Epidermal melanocyte (primary cell): ENCODE measurements at regions not wholly inside any gene's neighbourhood (a gene's known extent, or its start where the extent isn't known, plus 50 kb on each side); places are given as distances from the start of the nearest gene placed in this dataset.

Experiments used
- DNase-seq: peaks from one replicate; pipeline ENCODE4 v3.0.0; 2011; ENCODE audit warnings: low spot score; ENCODE audit not compliant: insufficient read length

DNA sequence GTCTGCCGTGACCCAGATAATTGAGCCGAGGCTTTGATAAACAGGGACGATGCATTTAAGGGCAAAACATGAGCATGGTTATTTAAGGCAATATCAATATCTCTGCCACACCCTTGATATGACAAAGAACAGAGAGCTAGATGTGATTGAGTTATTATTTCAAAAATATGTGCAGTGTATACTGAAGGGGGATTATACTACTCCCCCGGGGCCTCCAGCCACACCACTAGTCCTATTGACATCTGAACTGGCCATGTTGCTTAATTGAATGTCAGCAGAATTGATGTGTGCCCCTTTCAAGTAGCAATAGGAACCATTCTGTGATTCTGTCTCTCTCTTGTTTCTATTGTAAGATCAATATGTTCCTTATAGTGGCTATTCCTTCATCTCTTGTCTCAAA is 794.8 kb upstream of the SEL1L start:
- DNase-seq: no peak

DNA sequence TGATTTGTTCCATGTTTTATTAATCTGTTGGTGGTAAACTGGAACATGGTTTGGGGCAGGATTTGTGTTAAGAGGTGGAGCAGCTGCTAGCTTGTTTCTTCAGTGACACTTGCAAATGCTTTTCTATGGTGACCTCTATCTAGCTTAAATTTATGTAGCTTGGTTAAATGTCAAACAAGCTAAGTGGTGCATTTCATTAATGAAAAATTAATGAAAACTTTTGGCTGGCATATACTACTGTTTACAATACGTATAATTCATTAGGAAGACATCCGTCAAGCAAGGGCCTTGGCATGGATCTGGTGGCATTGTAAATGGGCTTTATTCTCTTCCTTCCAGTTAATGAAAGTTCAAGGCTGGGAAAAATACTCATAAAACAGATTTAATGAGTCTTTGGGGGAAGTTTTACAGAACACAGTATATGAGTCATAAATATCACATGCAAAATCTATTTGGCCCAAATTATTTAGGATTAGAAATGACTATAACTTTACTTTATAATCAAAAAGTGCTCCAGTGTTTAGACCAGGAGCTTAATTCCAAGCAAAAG is 807.7 kb upstream of the SEL1L start:
- no peak for DNase-seq

DNA sequence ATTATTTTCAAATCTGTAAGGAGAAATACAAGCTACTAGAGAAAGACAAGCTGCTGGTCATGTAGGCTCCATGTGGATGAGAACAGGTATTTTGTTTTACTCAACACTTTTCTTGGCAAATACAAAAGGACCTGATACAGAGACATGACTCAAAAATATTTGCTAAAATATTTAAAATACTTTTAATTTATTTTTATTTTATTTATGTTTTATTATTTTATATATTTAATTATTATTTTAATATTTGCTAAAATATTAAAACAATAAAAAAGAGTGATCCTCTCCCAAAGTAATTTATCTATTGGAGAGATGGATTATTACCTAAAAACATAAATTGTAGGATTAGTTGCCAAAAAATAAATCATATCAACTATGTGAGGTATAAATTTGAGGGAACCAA is 808.9 kb upstream of the SEL1L start:
- no peak for DNase-seq

DNA sequence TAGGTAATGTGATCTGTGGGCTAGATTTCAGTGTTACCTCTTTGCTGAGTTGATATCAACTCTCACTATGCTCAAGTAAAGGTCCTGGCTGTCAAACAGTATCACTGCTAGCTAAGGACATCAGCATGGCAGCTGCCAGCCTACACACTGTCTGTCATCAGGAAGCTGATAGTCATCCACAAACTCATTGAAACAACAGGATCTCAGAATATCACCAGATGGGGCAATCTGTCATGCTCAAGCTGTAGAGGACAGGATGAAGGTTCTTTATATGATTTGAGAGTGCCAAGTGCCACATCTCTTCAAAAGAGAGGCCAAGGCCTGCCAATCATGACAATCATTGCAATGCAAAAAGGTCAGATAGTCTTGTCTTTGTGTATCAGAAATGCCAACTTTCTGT is 811.5 kb upstream of the SEL1L start:
- DNase-seq: no peak

DNA sequence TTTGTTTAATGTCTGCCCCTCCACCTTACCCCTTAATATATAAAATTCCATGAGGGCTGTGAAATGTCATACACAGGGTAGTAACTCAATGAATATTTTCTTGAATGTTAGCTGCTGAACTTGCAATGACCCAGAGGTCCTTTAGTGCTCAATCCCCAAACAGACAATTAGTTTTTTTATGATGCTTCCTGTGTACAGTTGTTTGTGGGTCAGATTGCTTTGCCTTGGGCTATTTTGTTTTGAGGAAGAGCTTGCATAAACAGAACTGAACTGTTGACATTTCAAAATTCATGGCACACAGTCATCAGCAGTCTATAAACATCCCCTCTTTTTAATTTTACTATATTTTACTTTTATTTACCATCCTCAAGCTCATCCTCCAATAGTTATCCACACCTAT is 820.5 kb upstream of the SEL1L start:
- no peak for DNase-seq

DNA sequence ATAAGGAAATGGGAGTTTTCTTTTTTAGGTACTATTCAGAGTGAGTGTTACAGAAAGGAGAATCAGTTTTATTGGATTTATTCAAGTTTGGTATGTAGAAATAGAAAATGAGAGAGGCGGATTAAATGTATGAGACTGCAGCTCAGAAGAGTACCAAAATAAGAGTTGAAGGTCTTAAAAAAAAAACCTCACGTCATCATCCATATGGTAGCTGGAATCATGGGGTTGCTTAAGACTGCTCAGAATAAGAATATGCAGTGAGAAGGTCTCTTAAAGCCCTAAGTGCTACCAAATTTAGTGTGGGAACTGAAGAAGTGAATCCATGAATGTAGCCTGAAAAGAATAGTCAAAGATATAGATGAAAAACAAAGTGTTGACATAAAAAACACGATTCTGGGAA is 825.5 kb upstream of the SEL1L start:
- DNase-seq: no peak

DNA sequence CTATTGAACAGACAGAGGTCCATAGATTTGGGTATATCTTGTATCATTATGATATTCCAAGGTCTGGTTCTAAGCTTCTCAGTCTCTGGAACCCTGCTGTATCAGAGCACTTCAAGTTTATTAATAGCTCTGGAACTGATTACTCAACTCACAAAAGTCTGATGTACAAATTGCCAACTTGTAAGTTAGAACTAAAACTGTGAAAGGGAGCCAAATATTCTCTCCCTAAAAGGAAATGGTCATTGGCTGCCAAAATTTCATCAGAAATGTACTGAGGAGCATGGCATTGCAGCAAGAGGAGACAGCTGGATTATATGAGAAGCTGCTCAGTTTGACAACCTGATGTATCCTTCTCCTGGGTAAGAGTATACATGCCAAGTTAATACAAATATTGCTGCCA is 828.8 kb upstream of the SEL1L start:
- no peak for DNase-seq

DNA sequence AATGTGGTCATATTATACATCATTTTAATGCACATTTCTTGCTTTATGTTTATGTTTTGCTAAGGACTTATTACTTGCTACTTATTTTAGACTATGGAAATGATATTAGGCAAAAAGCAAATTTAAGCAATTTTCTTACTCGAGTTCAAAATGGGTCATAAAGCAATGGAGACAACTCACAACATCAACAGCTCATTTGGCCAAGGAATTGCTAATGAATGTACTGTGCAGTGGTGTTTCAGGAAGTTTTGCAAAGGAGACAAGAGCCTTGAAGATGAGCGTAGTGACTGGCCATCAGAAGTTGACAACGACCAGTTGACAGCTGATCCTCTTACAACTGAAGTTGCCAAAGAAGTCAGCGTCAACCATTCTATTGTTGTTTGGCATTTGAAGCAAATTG is 831.8 kb upstream of the SEL1L start:
- no peak for DNase-seq

DNA sequence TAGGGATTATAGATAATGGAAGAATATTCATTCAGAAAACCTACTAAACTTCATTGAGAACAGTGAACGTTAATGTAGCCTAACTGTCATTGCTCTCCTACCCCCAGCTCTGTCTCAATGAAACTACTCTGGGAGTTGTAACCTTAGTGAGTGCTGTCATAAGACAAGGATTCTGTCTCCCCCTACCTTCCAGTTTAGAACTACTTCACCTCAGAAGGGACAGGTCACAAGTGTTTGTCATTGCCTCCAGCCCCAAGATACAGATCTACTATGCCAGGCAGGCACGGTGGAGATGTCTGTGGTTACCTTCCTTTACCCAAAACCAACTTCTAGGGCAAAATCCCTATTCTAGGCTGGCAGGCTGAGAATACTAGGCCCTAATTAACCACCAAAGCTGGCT is 833.1 kb upstream of the SEL1L start:
- DNase-seq: no peak

DNA sequence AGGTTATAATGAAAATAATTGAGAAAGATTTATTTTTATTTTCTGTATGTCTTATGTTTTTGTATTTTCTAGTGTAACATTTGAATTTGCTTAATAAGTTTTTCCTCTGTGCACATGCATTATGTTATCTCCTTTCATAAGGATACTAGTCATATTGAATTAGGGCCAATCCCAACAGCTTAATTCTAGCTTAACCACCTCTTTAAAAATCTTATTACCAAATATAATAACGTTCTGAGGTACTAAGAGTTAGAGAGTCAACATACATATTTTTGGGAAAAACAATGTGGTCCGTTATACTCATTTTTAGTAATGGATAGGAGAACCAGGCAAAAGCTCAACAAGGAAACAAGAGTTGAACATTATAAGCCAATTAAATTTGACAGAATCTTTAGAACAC is 845.6 kb upstream of the SEL1L start:
- no peak for DNase-seq

DNA sequence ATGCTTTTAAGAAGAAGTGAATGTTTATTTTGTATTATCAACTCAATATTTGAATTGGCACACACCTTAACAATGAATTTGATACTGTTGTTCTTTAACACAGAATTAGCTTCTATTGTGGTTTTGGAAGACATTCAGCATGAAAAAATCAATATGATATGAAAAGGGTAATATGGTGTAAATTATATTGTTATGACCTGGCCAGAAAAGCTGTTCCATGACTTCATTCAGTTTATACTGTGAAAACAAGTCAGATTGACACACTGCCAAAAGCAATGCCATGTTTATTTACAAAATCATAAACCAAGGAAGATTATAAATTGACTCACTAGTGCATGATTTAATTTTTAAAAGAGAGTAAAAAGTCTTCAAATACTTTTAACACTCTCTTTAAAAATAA is 851.4 kb upstream of the SEL1L start:
- DNase-seq: no peak

DNA sequence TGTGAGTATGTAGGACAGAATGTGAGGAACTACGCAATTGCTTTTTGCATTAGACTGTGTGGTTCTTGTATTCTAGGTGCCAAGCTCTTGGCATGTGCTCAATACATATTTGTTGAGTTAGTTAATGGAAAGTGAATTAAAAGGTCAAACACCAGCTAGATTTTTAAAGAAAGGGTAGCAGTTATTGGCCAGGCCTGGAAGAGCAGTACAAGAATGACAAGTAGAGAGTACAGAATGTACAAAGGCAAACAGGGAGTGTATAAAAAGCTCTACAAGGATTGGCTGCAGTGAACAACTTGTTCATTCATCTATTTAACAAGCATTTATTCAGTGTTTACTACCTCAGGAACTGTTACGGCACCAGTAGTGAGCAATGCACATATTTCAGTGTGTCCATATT is 854.0 kb upstream of the SEL1L start:
- no peak for DNase-seq

DNA sequence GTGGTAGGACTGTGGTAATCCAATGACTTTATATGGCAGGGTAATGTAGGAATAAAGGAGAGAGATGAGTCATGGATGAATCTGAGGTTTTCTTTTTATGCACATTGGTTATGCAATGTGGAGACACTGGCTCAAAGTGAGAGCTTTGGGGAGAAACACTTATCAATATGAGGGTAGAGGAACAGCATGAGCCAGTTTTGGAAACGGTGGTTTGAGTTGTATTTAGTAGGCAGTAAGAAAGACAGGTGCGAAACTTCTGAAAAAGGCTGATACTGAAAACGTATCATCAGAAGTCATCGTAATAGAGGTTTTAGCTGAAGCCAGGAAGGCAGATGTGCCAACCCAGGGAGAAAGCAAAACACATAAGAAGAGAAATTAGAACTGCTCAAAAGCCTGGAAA is 854.8 kb upstream of the SEL1L start:
- DNase-seq: no peak

DNA sequence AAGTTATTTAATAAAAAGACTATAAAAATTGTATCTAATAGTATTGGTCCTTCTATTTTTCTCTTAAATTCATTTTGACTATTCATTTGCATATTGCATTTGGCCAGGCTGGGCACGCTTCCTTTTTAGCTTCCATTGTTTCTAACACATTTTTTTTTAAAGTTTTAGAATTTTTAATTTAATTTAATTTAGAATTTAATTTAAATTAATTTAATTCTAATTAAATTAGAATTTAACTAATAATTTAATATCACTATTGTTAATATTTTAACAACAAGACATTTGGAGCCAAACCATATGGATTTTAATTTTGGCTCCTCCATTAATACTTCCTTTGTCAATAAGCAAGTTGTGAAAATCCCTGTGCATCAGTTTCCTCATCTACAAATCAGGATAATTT is 856.9 kb upstream of the SEL1L start:
- DNase-seq: no peak

DNA sequence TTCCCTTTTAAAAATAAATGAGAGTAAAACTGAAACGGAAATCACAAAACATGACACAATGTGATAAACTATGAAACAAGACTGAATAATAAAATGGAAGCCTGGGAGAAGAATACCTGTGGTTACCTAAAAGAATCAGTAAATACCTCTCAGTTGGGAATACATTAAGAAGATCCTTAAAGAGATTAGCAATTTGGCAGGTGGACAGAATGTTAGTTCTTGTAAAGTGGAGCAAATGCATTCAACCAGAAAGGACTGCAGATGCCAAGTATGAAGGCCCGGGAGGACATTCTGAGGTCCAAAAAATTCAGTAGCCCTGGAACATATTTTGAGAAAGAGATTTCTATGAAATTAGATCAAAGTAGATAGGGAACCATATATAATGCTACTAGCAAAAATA is 861.3 kb upstream of the SEL1L start:
- no peak for DNase-seq

DNA sequence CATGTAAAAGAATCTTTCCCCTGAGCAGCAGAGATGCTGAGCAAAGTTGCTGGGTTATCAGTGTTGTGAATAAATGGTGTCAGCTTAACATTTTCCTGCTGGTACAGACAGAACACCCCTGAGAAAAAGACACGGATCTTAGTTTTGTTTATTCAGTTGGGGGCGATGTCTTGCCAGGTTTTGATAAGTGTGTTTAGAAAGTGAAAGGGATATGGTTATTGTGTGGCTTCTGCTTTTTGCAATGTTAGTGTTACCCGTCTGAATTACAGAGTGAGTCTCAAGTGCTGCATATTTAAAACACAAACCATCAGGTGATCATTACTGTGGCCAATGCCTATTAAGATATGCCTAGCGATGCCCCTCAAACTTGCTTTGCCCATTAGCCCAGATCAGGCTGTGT is 864.6 kb upstream of the SEL1L start:
- DNase-seq: no peak

DNA sequence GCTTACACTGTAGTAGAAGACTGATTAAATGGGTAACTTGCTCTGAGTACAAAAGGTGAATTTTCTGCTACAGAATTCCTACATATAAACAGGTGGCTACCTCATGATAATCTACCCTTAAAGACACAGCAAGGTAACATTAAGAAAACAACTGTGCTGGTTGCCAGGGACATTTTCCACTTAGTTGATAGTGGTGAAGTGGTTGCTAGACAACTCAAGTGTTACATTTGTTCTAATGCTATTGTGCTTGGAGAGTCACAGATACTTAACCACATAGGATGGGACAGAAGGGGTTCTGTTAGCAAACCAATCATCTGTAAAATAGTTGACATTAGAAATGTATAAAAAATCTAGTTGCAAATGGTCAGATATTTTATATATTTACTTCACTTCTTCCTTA is 870.3 kb upstream of the SEL1L start:
- DNase-seq: no peak

DNA sequence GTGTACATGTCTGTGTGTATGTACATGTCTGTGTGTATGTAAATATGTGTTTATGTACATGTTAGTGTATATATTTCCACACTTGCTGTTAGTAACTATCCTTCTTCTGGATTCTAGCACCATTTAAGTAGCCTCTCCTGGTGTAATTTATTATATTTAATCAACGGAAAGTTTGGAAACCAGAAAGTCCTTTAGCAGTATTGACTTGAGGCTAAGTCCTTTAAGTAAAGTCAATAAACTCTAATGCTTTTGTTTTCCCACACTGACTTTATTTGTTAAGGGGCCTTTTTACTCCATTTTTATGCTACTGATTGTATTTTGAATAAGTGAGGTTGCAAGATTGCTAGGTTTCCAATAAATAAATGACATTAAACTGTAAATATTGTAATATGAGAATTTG is 876.4 kb upstream of the SEL1L start:
- DNase-seq: no peak

DNA sequence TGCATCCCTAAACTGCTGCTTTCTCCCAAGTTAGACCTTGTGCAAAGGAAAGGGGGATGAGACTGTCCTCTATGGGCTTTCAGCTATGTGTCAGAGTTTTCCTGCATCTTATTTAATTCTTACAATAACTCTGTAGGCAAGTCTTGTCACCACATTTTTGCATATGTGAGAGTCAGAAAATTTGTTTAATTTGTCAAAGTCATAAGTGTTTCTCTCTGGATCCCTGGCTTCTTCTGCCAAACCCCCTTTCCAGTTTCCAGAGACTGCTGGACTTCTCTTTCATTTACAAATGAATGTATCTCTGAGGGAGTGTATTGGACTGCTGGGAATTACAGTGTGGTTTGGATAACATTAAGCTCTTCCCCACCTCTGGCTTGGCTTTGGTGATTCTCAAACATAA is 877.6 kb upstream of the SEL1L start:
- no peak for DNase-seq

DNA sequence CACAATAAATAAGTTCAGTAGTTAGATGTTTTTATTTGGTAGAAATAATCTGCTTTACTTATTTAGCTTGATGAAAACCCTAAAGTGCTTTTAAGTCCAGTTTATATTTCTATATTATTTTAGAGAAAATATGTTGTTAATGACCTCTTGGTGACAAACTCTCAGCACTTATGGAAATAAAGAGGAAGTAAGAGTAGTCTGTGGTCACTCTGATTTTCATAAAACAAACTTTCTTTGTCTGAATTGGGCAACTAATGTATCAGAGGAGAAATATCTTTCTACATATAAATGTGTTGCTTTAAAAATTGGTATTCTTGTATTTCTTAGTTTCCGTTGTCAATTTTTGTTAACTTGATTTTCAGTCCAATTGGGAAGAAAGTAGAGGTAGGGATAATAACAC is 878.9 kb upstream of the SEL1L start:
- DNase-seq: no peak

DNA sequence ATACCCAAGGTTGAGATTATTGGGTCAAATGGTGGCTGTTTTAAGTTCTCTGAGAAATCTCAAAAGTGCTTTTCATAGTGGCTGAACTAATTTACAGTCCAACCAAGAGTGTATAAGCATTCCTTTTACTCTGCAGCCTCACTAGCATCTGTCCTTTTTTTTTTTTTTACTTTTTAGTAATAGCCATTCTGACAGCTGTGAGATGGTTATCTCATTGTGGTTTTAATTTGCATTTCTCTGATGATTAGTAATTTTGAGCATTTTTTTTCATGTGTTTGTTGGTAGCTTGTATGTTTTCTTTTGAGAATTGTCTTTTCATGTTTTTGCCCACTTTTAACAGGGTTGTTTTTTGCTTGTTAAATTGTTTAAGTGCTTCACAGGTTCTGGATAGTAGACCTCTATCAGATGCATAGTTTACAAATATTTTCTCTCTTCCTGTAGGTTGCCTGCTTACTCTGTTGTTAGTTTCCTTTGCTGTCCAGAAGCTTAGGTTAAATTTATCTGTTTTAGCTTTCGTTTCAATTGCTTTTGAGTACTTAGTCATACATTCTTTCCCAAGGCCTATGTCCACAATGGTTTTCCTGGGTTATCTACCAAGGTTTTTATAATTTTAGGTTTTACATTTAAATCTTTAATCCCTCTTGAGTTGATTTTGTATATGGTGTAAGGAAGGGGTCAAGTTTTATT is 881.3 kb upstream of the SEL1L start:
- DNase-seq: no peak

DNA sequence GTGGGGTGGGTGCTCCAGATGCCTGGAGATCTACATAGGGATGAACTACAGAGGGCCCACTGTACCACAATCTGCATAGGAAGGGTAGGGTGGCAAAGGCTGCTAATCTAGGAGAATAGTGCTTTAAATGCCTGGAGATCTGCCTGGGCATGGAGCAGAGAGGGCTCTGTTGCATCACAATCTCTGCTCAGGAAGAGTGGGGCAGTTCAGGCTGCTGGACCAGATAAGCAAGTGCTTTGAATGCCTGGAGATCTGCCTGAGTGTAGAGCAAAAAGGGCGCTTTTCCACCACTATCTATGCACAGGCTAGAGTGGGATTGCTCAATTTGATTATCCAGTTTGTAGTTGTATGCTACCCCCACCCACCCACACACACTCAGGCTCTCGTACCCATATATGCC is 886.3 kb upstream of the SEL1L start:
- no peak for DNase-seq

DNA sequence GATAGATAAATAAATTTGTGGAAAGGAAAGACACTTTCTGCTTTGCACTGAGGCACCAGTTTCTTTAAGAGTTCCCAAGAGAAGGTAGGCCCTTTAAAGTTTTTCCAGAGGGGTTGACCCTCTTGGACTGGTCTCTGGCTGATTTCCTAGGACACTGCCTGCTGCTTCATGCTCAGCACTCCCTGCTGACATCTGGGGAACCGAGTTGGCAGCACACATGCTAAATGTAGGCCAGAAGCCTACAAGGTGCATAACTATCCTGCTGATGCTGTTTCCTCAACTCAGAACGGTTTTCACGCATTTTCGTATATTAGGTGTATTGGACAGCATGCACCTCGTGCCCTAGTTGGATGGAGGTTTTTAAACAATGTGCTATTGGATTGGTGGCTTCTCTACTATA is 887.2 kb upstream of the SEL1L start:
- no peak for DNase-seq

DNA sequence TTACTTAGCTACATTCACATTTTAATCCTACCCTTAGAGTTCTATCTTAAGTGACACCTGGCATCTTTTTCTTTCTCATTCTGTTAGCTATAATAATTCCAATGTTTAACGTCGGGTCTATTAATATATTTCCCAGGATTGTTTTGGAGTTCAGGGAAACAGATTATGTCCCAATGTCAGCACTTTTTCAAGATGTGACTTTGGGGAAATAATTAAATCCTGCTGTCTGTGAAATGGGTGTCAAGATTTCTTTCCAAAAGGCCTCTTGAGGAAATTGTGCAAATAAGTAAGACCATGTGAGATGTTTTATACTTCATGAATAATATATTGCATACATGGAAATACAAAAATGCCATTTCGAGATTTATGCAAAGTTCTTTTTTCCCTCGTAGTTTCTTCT is 887.6 kb upstream of the SEL1L start:
- DNase-seq: no peak
